WTC11 (cell line): ENCODE measurements at regions not wholly inside any gene's neighbourhood (a gene's known extent, or its start where the extent isn't known, plus 50 kb on each side); places are given as distances from the start of the nearest gene placed in this dataset.

Experiments
- ATAC-seq: fragments of 200-7000 bp; cut with Tn5 transposase; 2 replicates; pipeline ENCODE4 v1.10.0; 2021; ENCODE audit warnings: mild to moderate bottlenecking, moderate library complexity
- CTCF ChIA-PET: fragments of 300-600 bp; sonication (Branson Sonifier 250); formaldehyde crosslinking; loops from one replicate; lab custom pipeline; 2021; ENCODE audit warnings: antibody characterized with exemption; lab: Charles Lee
- POLR2A ChIA-PET: fragments of 350-600 bp; sonication (Branson Sonifier 250); formaldehyde crosslinking; loops from one replicate; lab custom pipeline; 2021; ENCODE audit warnings: antibody characterized with exemption; lab: Charles Lee
- DNase-seq: peaks from one replicate; pipeline ENCODE4 v3.0.0; 2021; ENCODE audit warnings: low spot score
- H3K27ac Mint-ChIP-seq: 2 replicates; pipeline ENCODE4 v1.8.0; 2021; ENCODE audit warnings: mixed read lengths
- H3K27me3 Mint-ChIP-seq: 2 replicates; pipeline ENCODE4 v1.8.0; 2021; ENCODE audit warnings: low read depth, mild to moderate bottlenecking, moderate library complexity, mixed read lengths
- H3K36me3 Mint-ChIP-seq: 2 replicates; pipeline ENCODE4 v1.8.0; 2021; ENCODE audit warnings: mixed read lengths
- H3K4me1 Mint-ChIP-seq: 2 replicates; pipeline ENCODE4 v1.8.0; 2022; ENCODE audit warnings: mixed read lengths
- H3K4me3 Mint-ChIP-seq: 2 replicates; pipeline ENCODE4 v1.8.0; 2021; ENCODE audit warnings: mild to moderate bottlenecking, moderate library complexity, mixed read lengths
- H3K9me3 Mint-ChIP-seq: 2 replicates; pipeline ENCODE4 v1.8.0; 2021; ENCODE audit warnings: mixed read lengths
- CBFB ChIP-seq: sonication (generic); formaldehyde crosslinking; IDR thresholded peaks from 2 replicates; pipeline ENCODE4 v1.8.1; 2022; ENCODE audit warnings: mild to moderate bottlenecking, low read depth, missing genetic modification reagents
- GTF2I ChIP-seq: fragments of 250-450 bp; sonication (Bioruptor Pico); conservative IDR thresholded peaks from 2 replicates; pipeline ENCODE4 v1.4.0; 2021; ENCODE audit warnings: mild to moderate bottlenecking
- HMGA2 ChIP-seq: fragments of 250-450 bp; sonication (Bioruptor Pico); IDR thresholded peaks from 2 replicates; pipeline ENCODE4 v1.4.0; 2021; ENCODE audit warnings: mild to moderate bottlenecking, moderate library complexity
- OVOL2 ChIP-seq: fragments of 250-450 bp; sonication (Bioruptor Pico); IDR thresholded peaks from 2 replicates; pipeline ENCODE4 v1.9.0; 2021; ENCODE audit warnings: mild to moderate bottlenecking, borderline replicate concordance
- RORB ChIP-seq: fragments of 250-450 bp; sonication (Bioruptor Pico); IDR thresholded peaks from 2 replicates; pipeline ENCODE4 v1.9.0; 2021; ENCODE audit warnings: mild to moderate bottlenecking
- SP1 ChIP-seq: sonication (generic); formaldehyde crosslinking; conservative IDR thresholded peaks from 2 replicates; pipeline ENCODE4 v1.8.1; 2022; ENCODE audit warnings: missing genetic modification reagents
- TEAD1 ChIP-seq: sonication (generic); formaldehyde crosslinking; IDR thresholded peaks from 2 replicates; pipeline ENCODE4 v1.8.0; 2022; ENCODE audit warnings: mild to moderate bottlenecking, missing genetic modification reagents
- ZNF219 ChIP-seq: sonication (generic); formaldehyde crosslinking; IDR thresholded peaks from 2 replicates; pipeline ENCODE4 v1.8.0; 2023; ENCODE audit warnings: missing genetic modification reagents, mild to moderate bottlenecking, borderline replicate concordance
- ZNF232 ChIP-seq: sonication (generic); formaldehyde crosslinking; IDR thresholded peaks from 2 replicates; pipeline ENCODE4 v1.8.0; 2022; ENCODE audit warnings: mild to moderate bottlenecking, missing genetic modification reagents
- TF ChIP-seq, protein P1 (sequence below): sonication (generic); formaldehyde crosslinking; conservative IDR thresholded peaks from 2 replicates; pipeline ENCODE4 v1.8.1; 2023; ENCODE audit warnings: mild to moderate bottlenecking, low read depth, missing genetic modification reagents, moderate library complexity
- TF ChIP-seq, protein P2 (sequence below): sonication (generic); formaldehyde crosslinking; IDR thresholded peaks from 2 replicates; pipeline ENCODE4 v1.8.0; 2022; ENCODE audit warnings: mild to moderate bottlenecking, missing genetic modification reagents
- TF ChIP-seq, protein P3 (sequence below): sonication (generic); formaldehyde crosslinking; IDR thresholded peaks from 2 replicates; pipeline ENCODE4 v1.8.0; 2022; ENCODE audit warnings: mild to moderate bottlenecking, missing genetic modification reagents
- TF ChIP-seq, protein P4 (sequence below): fragments of 250-450 bp; sonication (Bioruptor Pico); IDR thresholded peaks from 2 replicates; pipeline ENCODE4 v1.9.0; 2021; ENCODE audit warnings: mild to moderate bottlenecking, borderline replicate concordance
- TF ChIP-seq, protein P5 (sequence below): sonication (generic); formaldehyde crosslinking; IDR thresholded peaks from 2 replicates; pipeline ENCODE4 v1.8.1; 2022; ENCODE audit warnings: low read depth, missing genetic modification reagents, borderline replicate concordance
- TF ChIP-seq, protein P6 (sequence below): fragments of 250-450 bp; sonication (Bioruptor Pico); IDR thresholded peaks from 2 replicates; pipeline ENCODE4 v1.8.0; 2021; ENCODE audit warnings: mild to moderate bottlenecking

DNA sequence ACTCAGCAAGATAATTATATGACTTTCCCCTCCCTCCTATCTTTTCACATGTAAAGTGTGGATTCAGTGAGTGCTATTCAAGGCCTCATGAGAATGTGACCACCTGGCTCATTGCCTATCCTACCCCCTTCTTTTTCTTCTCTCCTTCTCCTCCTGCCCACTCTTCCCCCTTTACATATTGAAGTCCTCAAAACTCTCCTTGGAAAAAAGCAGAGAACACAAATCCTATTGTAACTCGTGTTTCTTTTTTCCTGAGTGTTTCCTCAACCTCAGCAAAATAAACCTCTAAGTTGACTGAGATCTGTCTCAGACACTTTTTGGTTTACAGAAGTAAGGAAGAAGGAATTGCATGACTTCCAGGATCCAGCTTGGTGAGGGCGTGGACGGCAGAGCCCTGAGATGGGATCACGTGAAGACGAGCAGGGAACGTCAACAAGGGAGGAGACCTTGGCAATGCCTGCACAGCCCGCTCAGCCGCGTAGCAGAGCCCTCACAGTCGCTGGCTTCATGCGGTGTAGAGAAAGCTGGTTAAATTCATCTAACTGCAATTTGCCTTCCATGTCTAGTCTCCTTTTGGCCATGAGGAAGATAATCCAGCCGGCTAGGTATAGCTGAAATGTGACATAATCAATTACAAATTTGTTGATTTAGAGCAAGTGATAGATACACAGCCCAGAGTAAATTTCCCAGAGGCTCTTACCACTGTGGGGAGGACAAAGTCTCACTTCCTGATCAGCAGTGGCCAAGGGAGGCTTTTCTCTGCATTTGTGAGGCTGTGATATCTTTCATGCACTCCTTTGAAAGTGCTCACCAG lies 75.7 kb downstream of the LYZL2 start (continued):
- TF ChIP-seq, protein P1, sequence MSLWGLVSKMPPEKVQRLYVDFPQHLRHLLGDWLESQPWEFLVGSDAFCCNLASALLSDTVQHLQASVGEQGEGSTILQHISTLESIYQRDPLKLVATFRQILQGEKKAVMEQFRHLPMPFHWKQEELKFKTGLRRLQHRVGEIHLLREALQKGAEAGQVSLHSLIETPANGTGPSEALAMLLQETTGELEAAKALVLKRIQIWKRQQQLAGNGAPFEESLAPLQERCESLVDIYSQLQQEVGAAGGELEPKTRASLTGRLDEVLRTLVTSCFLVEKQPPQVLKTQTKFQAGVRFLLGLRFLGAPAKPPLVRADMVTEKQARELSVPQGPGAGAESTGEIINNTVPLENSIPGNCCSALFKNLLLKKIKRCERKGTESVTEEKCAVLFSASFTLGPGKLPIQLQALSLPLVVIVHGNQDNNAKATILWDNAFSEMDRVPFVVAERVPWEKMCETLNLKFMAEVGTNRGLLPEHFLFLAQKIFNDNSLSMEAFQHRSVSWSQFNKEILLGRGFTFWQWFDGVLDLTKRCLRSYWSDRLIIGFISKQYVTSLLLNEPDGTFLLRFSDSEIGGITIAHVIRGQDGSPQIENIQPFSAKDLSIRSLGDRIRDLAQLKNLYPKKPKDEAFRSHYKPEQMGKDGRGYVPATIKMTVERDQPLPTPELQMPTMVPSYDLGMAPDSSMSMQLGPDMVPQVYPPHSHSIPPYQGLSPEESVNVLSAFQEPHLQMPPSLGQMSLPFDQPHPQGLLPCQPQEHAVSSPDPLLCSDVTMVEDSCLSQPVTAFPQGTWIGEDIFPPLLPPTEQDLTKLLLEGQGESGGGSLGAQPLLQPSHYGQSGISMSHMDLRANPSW (CRISPR knock-in tag): no peak
- TF ChIP-seq TEAD1 (CRISPR knock-in tag): no peak
- 0 out of 2 replicates have a peak, but pooled peaks have one; percentile 75 for TF ChIP-seq ZNF232
- TF ChIP-seq SP1 (CRISPR knock-in tag): no peak; the same call in none of the 2 replicates
- TF ChIP-seq, protein P2, sequence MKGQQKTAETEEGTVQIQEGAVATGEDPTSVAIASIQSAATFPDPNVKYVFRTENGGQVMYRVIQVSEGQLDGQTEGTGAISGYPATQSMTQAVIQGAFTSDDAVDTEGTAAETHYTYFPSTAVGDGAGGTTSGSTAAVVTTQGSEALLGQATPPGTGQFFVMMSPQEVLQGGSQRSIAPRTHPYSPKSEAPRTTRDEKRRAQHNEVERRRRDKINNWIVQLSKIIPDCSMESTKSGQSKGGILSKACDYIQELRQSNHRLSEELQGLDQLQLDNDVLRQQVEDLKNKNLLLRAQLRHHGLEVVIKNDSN (CRISPR knock-in tag): peak; percentile 94
- TF ChIP-seq, protein P3, sequence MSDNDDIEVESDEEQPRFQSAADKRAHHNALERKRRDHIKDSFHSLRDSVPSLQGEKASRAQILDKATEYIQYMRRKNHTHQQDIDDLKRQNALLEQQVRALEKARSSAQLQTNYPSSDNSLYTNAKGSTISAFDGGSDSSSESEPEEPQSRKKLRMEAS (CRISPR knock-in tag): peak; percentile 75
- TF ChIP-seq, protein P4, sequence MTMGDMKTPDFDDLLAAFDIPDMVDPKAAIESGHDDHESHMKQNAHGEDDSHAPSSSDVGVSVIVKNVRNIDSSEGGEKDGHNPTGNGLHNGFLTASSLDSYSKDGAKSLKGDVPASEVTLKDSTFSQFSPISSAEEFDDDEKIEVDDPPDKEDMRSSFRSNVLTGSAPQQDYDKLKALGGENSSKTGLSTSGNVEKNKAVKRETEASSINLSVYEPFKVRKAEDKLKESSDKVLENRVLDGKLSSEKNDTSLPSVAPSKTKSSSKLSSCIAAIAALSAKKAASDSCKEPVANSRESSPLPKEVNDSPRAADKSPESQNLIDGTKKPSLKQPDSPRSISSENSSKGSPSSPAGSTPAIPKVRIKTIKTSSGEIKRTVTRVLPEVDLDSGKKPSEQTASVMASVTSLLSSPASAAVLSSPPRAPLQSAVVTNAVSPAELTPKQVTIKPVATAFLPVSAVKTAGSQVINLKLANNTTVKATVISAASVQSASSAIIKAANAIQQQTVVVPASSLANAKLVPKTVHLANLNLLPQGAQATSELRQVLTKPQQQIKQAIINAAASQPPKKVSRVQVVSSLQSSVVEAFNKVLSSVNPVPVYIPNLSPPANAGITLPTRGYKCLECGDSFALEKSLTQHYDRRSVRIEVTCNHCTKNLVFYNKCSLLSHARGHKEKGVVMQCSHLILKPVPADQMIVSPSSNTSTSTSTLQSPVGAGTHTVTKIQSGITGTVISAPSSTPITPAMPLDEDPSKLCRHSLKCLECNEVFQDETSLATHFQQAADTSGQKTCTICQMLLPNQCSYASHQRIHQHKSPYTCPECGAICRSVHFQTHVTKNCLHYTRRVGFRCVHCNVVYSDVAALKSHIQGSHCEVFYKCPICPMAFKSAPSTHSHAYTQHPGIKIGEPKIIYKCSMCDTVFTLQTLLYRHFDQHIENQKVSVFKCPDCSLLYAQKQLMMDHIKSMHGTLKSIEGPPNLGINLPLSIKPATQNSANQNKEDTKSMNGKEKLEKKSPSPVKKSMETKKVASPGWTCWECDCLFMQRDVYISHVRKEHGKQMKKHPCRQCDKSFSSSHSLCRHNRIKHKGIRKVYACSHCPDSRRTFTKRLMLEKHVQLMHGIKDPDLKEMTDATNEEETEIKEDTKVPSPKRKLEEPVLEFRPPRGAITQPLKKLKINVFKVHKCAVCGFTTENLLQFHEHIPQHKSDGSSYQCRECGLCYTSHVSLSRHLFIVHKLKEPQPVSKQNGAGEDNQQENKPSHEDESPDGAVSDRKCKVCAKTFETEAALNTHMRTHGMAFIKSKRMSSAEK (CRISPR knock-in tag): no peak
- TF ChIP-seq RORB (CRISPR knock-in tag): no peak

DNA sequence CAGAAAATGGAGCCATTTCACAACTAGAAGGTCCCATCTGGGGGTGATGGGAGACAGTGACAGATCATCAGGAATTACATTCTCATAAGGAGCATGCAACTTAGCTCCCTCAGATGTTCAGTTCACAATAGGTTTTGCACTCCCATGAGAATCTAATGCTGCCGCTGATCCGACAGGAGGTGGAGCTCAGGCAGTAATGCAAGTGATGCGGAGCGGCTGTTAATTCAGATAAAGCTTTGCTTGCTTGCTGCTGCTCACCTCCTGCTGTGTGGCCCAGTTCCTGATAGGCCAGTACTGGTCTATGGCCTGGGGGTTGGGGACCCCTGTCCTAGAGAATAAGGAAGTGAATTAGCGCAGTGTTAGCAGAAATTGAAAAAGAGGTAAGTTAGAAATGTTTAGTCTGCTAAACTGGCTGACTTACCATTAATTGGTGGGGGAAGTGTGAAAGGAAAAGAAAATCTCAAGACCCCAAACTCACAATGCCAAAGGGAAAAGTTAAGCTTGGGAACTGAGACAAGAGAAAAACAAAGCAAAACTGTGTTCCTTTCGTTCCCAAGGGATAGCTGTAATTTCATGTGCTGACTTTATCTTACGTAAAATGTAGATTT lies 76.4 kb downstream of the LYZL2 start:
- H3K27ac Mint-ChIP-seq: peak overlapping the region; percentile 98
- TF ChIP-seq SP1 (CRISPR knock-in tag) (peak; percentile 32; the same call in 1 of the 2 replicates), CBFB (CRISPR knock-in tag) (no peak)
- H3K27me3 Mint-ChIP-seq: no peaks in the 10 kb centered on the region
- no peaks in the 10 kb centered on the region for H3K36me3 Mint-ChIP-seq
- peak; percentile 69 for ATAC-seq
- H3K9me3 Mint-ChIP-seq: no peaks in the 10 kb centered on the region
- POLR2A ChIA-PET: interaction anchor here (0.7 to 1.0 kb wide), 3 partner anchors 31 to 120 kb away, joined by 3 read pairs; no protein-coding TSS in a partner anchor
- peak overlapping the region; percentile 47 for H3K4me3 Mint-ChIP-seq
- CTCF ChIA-PET: interaction anchor here (0.5 to 2.8 kb wide), 12 partner anchors 11 to 194 kb away, joined by 3 to 17 read pairs (median 3); no protein-coding TSS in a partner anchor
- peak; percentile 76 for DNase-seq
- peaks cover 41% of the 10 kb centered on the region for H3K4me1 Mint-ChIP-seq

DNA sequence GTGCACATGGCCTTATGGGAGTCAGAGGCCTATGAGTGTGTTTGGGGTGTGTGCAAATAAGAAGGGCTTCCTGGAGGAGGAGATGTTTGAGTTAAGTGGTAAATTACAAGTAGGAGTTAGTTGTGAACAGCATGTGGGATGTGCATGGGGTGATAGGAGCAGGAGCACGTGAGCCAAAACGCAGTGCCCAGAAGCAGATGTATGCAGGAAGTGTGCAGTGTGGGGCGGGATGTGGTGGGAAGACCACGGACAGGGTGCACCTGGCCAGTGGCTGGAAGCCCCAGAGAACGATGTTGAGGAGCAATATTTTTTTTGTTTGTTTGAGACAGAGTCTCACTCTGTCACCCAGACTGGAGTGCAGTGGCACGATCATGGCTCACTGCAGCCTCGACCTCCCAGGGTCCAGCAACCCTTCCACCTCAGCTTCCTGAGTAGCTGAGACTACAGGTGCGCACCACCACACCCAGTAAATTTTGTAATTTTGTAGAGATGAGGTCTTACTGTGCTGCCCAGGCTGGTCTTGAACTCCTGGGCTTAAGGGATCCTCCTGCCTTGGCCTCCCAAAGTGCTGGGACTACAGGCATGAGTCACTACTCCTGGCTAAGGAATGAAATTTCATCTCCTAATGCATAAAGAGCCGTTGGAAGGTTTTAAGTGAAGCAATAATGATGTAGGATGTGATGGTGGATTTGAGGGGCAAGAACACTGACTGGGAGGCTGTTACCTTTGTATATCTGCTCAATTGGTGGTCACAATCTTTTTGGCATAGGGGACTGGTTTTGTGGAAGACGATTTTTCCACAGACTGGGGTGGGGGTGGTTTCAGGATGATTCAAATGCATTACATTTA lies 78.4 kb downstream of the LYZL2 start:
- Mint-ChIP-seq H3K9me3 (no peaks in the 10 kb centered on the region), H3K27me3 (no peaks in the 10 kb centered on the region), H3K27ac (peak overlapping the region; percentile 36; the same call in 1 of the 2 replicates), H3K36me3 (no peaks in the 10 kb centered on the region), H3K4me1 (peaks cover 46% of the 10 kb centered on the region), H3K4me3 (no peak overlapping the region)
- POLR2A ChIA-PET: no interaction called here
- CTCF ChIA-PET: interaction anchor here (0.8 to 2.1 kb wide), 2 partner anchors 30 to 40 kb away, joined by 3 to 17 read pairs; no protein-coding TSS in a partner anchor
- ATAC-seq (no peak), DNase-seq (no peak)
- TF ChIP-seq HMGA2 (CRISPR knock-in tag) (no peak), GTF2I (CRISPR knock-in tag) (no peak), ZNF219 (no peak), OVOL2 (no peak)
- TF ChIP-seq, protein P5, sequence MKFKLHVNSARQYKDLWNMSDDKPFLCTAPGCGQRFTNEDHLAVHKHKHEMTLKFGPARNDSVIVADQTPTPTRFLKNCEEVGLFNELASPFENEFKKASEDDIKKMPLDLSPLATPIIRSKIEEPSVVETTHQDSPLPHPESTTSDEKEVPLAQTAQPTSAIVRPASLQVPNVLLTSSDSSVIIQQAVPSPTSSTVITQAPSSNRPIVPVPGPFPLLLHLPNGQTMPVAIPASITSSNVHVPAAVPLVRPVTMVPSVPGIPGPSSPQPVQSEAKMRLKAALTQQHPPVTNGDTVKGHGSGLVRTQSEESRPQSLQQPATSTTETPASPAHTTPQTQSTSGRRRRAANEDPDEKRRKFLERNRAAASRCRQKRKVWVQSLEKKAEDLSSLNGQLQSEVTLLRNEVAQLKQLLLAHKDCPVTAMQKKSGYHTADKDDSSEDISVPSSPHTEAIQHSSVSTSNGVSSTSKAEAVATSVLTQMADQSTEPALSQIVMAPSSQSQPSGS: no peak
- TF ChIP-seq, protein P6, sequence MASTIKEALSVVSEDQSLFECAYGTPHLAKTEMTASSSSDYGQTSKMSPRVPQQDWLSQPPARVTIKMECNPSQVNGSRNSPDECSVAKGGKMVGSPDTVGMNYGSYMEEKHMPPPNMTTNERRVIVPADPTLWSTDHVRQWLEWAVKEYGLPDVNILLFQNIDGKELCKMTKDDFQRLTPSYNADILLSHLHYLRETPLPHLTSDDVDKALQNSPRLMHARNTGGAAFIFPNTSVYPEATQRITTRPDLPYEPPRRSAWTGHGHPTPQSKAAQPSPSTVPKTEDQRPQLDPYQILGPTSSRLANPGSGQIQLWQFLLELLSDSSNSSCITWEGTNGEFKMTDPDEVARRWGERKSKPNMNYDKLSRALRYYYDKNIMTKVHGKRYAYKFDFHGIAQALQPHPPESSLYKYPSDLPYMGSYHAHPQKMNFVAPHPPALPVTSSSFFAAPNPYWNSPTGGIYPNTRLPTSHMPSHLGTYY (CRISPR knock-in tag): no peak
